HG03103 (cell line): ENCODE measurements at regions not wholly inside any gene's neighbourhood (a gene's known extent, or its start where the extent isn't known, plus 50 kb on each side); places are given as distances from the start of the nearest gene placed in this dataset.
"Not testable (repeated sequence)": the region's sequence is repeated elsewhere in the genome, so short reads cannot be mapped to it uniquely, and the experiment has no call there.

Experiments
- ATAC-seq: cut with Tn5 transposase; IDR thresholded peaks from one replicate; pipeline ENCODE4 v1.9.1; 2021; ENCODE audit warnings: low read depth; ENCODE audit not compliant: unreplicated experiment

- ATAC-seq = not testable (repeated sequence)
These were observed 2219.1 kb downstream of the PCDH7 start for GRCh38 chr4:32939222-32939621.

DNA sequence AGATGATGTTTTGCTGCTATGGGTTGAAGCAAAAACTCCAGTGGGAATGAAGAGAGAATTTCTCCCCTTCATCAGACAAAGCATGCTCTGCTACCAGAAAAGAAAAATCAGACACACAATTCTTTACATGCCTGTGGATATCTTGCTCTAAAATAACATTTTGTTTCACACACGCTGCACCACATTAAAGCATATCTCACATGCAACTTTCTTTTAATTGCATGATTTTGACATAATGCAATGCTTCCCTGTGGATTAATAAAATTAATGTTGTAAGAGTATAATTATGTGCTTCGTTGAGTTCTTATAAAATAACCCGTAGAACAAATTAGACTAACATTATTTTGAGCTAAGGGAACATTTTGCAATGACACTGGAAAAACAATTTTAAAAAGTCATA lies 2230.7 kb downstream of the PCDH7 start:
- no peak for ATAC-seq

DNA sequence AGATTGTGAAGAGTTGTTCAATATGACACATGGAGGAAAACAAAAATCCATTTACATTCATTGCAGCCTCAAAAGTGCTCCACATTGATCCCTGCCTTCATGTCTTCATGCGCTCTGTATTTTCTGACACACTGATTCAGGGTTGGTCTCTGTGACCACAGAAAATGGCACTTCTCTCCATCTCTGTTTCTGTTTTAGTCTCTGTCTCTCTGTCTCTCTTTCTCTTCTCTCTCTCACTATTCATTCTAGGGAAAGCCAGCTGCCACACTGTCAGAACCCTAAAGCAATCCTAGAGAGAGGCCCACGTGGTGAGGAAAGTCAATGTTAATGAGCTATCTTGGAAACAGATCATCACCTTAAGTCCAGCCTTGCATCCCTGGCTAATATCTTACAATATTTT lies 2238.4 kb downstream of the PCDH7 start:
- no peak for ATAC-seq

- no peak for ATAC-seq
These were observed 2241.9 kb downstream of the PCDH7 start for GRCh38 chr4:32962100-32962499.

GRCh38 chr4:32985256-32985655 lies 2265.1 kb downstream of the PCDH7 start:
- ATAC-seq = no peak

DNA sequence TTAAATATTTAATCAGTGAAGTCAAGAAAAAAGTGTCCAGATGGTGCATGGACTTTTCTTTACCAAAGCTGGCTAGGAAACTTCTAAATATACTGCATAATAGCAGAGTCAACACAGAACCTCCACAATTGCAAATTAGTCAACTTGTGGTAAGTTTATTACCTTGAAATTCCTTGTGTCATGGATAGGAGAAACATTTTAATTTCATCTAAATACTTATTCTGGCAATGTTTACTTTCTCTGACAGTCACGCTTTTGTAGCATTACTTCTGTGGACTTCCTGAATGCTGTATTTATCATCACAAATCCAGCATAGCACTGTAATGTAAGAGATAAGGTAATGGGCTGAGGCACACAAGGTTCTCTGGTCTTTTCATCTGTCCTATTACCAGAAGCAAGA lies 2266.1 kb downstream of the PCDH7 start:
- no peak for ATAC-seq

DNA sequence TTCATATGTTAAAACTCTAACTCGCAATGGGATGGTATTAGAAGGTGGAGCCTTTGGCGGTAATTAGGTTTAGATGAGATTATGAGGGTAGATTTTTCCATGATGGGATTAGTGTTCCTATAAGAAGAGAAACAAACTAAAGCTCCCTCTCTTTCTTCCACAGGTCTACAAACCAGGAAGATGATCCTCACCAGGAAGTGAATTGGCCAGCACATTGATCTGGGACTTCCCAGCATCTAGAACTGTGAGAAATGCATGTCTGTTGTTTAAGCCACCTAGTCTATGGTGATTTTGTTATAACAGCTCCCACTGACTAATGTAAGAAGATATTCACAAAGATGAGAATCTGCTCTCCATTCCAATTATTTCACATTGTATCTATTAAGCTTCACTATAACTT lies 2266.9 kb downstream of the PCDH7 start:
- no peak for ATAC-seq

DNA sequence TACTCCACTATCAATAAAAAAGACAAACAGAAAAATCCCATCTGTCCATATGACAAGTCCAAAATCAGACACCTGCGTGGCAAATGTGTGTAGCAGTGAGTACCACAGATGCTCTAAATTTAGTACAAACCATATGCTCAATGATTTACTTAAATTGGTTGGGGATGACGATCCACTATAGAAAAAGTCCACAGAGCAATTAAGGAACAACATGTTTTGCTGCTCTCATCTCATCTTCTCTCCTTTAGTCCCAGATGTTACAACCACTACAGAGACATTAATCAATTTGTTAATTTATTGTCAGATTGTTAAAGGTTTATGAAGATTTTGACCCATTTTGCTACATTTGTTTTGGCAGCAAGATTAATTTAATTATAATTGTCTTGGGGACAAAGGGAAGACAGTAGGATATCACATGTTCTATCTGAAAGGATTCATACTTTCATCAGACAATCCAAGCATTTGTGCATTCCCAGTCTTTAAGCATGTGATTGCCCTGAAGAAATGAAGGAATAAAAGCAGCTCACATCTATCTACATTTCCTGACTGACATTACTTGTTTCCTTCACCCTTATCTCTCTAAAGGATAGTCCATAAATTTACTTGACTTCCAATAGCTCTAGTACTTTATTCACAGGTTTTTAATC lies 2268.1 kb downstream of the PCDH7 start:
- no peak for ATAC-seq

GRCh38 chr4:32991663-32992062 lies 2271.5 kb downstream of the PCDH7 start:
- no peak for ATAC-seq

DNA sequence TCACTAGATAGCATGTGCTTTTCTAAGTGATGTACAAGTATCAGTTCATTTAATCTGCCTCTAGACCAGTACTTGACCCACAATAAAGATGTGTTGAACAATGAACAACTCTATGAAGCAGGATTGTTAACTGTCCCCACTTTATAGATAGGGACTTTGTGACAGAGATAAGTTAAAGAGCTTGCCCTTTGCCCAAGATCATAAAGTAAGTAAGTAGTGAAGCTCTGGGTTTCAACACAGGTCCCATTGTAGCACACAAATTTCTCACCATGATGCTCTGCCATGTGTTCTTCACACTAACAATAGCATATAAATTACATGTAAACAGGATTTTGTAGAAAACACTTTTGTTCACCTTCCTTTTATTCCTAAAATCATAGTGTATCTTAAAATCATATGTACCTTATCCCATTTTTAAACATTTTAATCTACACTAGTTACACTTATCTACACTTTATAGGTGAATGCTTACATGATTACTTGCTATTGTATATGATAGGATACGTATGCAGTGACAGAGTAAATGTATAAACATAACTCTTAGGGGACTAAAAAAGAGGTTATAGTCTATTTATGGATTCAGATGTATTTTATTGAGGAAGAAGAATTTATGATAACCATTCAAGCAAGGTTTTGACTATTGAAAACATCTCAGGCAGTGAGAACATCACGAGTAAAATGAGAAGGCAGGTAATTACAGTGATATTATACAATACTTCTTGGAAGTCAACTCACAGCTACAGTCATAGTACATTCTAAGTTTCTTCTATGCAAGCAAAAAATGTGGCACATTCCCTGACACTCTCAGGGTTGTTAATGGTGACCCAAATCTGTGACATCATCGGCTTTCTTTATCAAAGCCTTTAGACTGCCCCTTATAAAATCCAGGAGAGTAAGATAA lies 2275.1 kb downstream of the PCDH7 start:
- no peak for ATAC-seq

GRCh38 chr4:33013282-33013681 lies 2293.1 kb downstream of the PCDH7 start:
- no peak for ATAC-seq

DNA sequence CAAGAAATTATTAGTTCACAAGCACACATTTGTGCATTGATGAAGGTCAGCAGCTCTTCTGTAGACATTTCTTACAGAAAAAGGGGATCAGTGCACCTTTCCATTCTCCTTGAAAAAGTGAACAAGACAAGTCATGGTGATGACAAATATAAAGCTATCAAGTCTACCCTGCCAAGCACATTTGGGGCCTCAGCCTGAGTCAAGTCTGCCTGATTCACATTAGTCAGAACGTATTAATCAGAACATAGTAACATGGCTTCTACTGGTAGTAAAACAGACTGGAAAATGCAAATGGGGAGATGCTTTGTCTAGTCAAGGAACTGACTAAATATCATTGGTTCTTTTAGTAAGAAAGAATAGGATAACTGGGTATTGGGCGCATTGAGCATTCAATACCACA lies 2305.1 kb downstream of the PCDH7 start:
- ATAC-seq = no peak

DNA sequence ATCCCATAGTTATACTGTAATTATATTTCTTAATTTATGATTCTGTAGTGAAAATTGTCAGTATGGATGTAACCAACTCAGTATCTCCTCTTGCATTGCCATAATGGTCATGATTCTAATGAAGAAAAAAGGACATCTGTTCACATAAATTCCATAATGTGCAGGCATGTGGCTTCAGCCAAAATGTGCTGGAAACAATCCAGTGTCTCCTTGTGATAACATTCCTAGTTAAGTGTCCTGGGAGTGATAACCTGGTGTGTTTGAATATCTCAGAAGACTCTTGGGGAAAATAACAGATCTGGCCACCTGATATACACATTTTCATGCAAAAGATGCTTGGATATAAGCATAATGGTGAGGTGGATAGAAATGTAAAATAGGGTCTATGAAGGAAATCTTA lies 2309.8 kb downstream of the PCDH7 start:
- no peak for ATAC-seq

DNA sequence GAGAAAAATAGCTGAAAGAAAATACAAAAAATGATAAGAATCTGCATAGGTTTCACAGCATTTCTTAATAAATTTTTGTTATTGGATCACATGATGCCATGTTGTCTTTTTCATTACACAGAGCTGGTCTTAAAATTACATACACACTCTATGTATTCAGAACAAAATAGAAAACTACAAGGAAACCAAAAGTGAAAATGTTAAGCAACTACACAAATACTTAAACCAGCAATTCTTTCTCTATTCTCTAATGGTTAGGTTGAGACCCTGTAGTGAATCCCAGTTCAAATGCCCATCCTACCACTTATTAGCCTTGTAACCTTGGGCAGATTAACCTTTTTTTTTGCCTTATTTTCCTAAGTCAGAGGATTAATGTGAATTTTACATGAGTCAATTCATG lies 2311.2 kb downstream of the PCDH7 start:
- no peak for ATAC-seq

DNA sequence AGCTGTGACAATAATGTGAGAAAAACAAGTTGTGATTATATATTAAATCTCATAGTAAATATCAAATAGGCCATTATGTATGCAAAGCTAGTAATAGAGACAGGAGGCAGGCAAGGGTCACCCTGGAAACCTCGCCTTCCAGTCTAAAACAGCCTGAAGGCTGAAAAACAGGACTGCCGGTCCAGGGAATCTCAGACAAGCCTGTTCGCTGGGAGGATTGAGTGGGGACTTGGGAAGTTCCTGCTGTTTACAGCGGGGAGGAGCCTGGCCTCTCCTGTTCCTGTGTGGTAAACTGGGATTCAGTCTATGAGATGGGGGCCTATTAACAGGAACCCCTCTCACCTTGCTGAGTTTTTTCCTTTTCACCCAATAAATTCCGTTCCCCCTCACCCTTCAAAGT lies 2317.3 kb downstream of the PCDH7 start:
- no peak for ATAC-seq

- no peak for ATAC-seq
These were observed 2325.2 kb downstream of the PCDH7 start for GRCh38 chr4:33045334-33045733.

DNA sequence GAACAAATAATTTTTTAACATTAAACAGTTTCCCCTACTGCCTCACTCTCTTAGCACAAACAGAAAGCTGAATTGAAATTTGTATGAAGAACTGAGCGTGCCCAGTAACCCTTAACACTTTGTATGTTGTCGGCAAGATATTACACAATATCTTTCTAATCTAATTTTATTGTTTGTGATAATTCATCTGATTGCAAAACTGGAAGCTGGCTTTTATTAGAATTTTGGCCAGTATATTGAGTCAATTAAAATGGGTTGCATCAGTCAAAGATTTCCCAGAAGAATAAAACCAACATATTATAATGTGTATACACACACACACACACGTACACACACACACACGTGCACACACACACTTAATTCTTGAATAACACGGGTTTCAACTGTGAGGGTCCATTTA lies 2332.1 kb downstream of the PCDH7 start:
- no peak for ATAC-seq

DNA sequence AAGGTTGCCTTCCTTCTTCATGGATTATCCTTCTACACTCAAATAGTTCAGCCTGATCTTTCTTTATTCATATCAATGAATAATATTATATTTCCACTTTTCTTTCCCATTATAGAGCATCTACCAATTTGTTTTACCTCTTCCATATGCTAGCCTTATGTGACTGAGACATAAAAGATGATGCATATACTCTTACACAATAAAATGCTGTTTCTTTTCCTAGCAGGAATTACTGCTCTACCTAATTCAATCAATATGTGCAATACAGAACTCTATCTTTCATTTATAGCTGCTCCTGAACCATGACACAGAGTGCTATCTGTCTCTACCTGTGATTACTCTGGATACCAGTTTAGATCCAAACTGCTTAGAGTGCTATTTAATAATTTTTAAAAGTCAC lies 2334.0 kb downstream of the PCDH7 start:
- no peak for ATAC-seq

GRCh38 chr4:33054656-33055196 lies 2334.6 kb downstream of the PCDH7 start:
- no peak for ATAC-seq

GRCh38 chr4:33057736-33058135 lies 2337.6 kb downstream of the PCDH7 start:
- ATAC-seq = no peak

GRCh38 chr4:33058998-33059397 lies 2338.8 kb downstream of the PCDH7 start:
- ATAC-seq = no peak
